ENCODE measurements at regions not wholly inside any gene's neighbourhood (a gene's known extent, or its start where the extent isn't known, plus 50 kb on each side); places are given as distances from the start of the nearest gene placed in this dataset.

DNA sequence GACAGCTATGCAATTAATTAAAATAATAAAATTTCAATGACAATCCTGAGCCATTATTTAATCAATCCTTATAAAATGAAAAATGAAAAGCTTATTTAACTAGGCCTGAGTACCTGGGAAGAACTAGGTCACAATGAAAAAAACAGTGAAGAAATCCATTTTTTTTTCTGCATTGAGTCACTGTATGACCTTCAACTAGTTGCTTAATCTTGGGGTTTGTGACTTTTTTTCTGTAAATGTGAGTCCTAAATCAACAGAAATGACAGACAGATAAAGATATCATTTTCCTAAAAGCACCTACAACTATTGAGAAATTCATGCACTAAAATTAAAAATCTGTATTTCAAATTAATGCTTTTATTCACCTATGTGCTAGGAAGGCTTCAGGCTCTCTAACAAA is 96.8 kb downstream of the TMEM26 start:
- DNase-seq (ENCODE audit: low spot score): no peak

DNA sequence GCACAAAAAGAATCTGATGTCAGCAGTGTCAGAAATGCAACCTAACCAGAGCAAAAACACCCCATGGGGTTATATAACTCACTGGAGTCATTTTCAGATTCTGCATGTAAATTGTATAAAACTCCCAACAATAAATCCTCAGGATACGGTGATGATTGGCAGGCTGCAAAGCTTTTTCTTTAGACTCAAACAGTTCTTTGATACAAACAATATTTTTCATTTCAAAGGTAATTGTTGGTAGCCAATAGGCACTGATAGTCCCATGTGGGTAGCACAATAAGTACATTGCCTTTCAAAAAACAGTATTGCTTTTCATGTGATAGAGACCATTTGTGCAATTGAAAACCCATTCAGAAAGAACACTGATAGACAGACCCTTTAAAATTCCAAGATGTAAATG is 98.0 kb downstream of the TMEM26 start:
- no peak for DNase-seq (ENCODE audit: low spot score)

DNA sequence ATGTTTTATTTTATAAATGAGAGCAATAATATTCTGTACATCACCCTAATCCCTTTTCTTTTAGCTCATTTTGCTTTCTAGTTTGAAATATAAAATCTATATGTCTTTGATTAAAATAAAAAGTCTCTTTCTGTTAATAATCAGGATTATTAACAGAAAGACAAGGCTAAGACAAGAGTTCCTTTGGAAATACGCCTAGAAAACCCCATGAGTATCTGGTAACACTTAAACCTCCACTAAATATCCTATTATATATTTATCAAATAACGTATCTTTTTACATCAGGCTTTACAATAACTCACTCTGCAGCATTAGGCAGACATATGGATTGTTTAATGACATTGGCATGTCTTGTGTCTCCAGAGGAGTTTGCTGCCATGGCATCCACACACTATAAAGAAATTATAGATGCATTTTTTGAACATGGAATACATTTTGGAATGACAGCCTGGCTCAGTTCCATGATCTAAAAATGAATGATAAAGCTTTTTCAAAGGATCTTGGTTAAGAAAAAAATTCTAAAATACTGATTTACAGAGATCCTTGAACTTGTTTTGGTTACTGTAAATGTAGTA is 98.7 kb downstream of the TMEM26 start:
- no peak for DNase-seq (ENCODE audit: low spot score)

DNA sequence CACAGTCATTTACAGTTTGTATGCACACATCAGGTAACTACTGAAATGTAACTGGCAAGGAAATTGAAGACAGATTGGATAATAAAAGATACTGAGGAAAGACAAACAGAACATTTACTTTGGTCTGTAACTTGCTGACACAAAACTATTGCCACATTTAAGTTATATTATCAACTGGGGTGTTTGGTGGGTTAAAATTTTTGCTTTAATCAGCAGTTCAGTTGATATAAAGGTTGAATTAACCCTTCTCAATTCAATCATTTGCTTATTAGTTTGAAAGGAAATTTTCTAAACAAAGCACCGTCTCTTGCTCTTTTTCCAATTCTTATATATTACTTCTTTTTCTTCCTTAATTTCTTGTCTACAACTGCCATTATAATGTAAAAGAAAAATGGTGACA is 102.4 kb downstream of the TMEM26 start:
- DNase-seq (ENCODE audit: low spot score): no peak

DNA sequence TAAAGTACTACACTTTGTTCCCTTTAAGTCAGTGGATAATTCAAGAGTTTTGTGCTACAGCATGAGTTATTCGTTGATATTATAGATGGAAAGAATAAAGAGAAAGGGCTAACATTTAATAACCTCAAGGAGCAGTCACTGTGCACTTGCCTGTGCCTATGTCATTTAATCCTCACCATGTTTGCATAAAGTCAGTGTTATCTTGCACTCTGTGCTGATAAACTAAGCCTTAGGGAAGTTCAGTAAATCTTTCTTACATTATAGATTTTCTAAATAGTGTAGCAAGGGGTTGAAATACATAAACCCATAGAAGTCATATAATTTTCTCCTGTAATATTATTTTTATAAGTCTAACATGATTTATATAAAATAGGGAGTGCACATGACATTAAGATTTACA is 103.1 kb downstream of the TMEM26 start:
- DNase-seq (ENCODE audit: low spot score): no peak

DNA sequence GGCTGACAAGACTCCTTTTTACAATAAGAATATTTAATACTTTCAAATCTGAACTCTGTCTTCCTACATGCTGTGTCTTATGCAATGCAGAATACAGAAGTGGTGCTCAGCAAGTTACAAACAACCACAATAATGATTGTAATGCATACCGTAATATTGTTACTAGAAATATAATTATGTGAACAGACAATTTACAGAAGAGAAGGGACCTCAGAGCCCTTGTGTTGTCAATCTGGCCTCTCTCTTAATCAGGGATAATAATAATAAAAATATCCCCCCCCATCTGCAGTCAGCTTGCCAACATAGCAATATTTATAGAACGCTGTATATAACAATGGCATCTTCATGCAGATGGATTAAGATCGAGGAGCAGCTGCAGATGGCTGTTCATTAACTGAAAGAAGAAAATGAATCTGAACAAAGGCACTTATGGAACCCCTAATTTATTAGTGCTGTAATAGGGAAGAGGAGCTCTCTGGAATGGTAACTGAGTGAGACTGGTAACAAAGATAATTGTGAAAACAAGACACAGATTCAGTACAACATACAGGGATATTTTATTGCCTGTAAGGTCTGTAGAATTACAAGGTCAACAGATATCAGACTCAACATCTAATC is 106.3 kb downstream of the TMEM26 start:
- no peak for DNase-seq (ENCODE audit: low spot score)

DNA sequence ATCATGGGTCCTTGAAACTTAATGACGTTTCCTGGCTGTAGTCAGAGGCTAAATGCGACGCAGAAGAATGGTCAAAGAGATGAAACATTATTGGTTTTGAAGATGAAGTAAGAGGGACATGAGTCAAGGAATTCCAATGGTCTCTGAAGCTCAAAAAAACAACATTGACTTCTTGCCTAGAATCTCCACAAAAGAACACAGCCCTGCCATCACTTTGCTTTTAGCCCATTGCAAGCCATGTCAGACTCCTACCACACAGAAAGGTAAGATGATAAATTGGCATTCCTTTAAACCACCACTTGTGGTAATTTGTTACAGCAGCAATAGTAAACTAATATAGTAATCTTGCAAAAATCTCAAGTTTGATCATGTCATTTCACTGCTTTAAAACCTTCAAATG is 109.4 kb downstream of the TMEM26 start:
- DNase-seq (ENCODE audit: low spot score): no peak

DNA sequence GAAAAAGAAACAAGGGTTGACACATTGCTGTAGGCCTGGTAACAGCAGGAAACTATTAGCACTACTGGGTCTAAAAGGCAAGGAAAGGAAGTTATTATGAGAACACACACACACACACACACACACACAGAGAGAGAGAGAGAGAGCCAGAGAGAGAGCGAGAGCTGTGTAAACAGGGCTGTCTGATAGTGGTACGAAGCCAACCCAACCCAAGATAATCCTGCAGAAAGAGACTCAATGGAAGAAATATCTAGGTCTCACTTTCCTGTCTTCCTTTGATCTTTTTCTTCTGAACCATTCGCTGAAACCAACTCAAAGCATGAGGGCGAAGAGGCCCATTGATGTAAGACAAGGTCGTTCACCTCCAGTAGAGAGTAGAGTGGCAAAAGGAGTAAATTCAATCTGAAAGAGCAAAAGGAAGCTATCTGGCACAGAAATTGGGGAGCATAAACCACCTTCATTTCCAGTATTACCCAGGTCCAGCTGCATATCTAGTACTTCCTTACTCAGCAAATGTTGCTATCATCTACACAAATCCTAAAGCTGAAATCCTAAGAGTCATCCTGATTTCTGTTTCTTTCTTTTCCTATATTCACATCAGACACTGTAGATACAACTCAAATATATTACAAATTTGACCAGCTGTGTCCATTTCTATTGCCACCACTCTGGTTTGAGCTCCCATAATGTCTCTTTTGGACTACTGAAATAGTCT is 110.2 kb downstream of the TMEM26 start:
- DNase-seq (ENCODE audit: low spot score): no peak

DNA sequence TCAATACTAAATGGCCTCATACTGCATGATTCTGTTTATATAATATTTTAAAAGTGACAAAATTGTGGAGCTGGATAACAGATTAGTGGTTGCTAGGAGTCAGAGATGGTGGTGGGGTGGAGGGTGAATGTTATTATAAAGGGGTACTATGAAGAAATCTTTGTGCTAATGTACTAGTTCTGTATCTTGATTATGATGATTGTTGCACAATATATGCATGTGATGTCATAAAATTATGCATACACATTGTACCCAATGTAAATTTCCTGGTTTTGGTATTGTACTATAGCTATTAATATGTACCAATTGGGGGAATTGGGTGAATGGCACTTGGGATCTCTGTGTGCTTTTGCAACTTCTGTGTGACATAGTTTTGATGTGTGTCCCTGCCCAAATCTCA is 112.2 kb downstream of the TMEM26 start:
- DNase-seq (ENCODE audit: low spot score): no peak

DNA sequence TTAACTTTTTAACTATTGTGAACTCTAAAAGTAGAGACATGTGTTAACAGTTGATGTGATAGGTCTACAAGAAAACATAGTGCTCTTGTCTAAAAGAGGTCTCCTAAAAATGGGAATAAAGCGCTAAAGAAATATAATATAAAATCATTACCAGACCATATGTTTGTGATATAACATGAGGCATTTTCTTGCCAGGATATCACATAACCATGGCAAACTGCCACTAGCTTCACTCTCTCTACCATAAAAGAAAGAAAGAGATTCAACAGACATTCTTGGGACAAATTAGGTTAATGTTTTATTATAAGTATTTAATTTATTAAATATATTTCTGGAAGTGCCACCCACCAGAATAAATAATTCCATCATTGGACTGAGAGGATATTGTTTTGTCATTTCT is 115.0 kb downstream of the TMEM26 start:
- DNase-seq (ENCODE audit: low spot score): no peak

DNA sequence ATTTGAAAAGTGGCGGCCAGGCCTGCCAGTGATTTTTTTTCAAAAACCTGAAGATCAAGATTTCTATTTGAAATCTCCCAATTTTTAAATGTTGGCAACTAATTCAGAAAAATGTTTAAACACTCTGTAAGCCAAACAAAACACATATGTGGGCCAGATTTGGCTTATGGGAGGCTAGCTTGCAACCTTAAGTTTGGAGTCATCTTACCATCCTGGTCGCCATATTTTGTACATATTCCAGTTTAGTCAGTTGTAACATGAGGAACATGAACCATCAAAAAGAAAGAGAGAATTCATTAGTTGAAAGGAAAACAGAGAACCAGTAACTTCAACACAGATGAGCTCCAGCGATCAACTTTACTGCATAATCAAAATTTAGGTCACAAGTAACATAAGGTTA is 115.4 kb downstream of the TMEM26 start:
- DNase-seq (ENCODE audit: low spot score): no peak

DNA sequence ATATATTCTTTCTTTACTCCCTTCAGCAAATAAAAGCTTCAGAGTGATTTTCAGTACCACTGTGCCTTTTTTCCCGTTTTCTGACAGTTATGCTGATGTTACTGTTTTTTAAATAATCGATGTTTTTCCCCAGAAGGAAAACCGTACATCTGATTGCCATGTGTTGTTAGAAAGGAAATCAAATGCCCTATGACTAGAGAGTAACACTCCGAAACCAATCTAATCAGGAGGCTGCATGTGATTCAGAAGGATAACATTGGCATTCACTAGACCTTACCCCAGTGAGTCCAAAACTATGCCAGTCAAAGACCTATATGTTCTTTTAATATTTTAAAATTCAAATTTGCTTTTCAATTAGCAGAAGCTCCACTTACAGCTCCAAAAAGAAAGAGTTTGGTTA is 116.3 kb downstream of the TMEM26 start:
- no peak for DNase-seq (ENCODE audit: low spot score)

DNA sequence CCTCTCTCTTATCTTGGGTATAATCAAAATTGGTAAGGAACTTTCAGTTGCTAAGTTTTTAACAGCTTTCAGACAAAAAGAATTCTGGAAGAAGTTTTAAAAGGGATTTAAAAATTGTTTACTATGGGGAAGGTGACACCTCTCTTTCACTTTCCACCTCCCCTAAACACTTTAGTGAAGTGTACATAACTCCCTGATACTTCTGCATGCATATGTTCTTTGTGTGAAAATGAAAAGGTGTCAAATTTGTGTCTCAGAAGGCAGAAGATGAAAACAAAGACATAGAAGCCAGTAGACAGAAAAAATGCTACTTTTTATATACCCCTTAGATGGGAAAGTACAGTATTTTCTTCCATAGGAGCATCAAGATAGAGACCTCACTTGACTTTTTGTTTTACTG is 117.8 kb downstream of the TMEM26 start:
- DNase-seq (ENCODE audit: low spot score): no peak

DNA sequence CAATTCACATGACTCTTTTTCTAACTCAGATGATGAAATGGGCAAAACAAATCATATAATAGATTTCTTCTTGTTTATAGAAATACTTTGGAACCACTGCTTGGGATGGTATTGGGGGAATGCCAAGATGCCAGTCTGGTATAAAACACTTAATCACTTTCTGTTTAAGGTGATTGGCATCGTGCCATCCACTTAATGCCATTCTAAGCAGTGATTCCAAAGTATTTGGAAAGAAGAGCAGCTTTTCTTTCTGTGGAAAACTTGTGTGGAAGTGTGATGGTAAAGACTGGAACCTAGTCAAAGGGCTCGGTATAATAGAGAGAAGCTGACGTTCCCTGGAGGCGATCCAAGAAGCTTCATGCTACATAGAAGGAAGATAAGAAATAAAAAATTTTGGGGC is 120.6 kb downstream of the TMEM26 start:
- DNase-seq (ENCODE audit: low spot score): no peak

DNA sequence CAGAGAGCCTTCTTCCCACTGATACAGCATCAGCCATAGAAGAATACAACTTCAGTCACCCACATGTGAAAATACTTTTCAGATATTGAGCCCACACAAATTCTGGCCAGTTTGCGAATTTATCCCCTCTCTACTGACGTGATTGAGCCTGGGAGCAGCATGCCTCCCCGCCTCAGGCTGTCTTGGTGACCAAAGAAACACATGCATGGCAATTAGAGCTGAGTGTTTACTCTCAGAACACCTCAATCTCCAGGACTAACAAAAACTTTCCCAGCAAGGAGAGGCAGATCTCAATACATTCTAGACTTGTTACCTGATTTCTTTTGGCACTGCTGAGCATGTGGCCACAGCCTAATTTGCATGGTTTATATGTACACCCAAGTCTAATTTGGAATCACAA is 122.5 kb downstream of the TMEM26 start:
- DNase-seq (ENCODE audit: low spot score): no peak

DNA sequence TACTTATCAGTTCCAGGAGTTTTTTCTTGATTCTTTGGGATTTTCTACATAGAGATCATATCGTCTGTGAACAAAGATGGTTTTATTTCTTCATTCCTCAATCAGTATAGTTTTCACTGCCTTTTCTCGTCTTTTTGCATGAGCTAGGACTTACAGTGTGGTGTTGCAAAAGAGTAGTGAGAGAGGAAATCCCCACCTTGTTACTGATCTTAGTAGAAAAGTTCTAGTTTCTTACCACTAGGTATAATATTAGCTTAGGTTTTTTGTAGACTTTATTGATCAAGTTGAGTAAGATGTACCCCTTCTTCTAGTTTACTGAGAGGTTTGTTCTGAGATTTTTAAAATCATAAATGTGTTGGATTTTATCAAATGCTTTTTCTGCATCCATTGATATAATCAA is 123.3 kb downstream of the TMEM26 start:
- no peak for DNase-seq (ENCODE audit: low spot score)

DNA sequence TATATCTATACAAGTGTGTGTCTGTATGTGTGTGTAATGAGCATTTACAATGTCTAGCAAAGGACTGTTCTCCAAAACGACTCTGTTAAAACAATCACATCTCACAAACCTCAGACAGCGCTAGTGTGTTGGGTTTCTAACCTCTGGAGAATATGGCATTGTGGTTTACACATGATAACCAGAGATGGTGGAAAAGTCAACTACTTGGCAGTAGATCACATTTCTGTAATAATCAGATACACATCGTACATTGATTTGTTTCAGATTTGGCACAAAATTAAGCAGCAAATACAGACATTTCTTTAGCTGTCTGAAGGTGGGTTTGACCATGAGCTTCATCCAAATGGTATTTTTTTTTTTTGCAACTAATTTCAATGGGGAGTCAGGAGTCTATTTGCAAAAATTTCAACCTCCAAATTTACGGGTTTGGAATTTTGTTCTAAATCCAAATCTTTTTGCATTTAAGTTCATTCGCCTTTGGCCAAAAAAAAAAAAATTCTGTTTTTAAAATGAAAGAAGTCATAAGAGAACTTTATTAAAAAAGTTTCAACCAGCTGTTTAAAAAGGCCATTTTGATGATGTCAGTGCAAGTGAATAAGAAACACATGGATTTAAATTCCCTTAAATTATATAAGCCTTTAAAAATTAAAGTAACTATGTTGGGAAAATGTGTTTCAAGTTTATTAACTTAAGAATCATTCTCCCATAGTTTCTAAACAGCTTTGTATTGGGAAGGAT is 127.8 kb downstream of the TMEM26 start:
- DNase-seq (ENCODE audit: low spot score): no peak

DNA sequence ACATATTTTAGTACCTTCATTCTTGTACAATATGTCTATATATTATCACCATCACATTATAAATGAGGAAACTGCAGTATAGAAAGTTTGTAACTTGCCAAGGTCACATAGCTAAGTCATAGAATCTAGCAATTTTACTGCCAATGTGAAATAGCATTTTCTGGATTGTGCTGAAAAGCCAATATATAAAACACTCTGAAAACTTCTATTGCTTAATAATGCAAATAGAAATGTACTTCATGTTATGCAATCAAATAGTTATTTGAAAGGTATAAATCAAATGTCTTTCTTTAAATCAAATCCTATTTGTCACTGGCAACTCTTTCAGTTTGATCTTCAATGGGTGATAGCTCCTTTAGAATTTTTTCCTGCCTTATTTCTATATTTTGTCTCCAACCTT is 129.5 kb downstream of the TMEM26 start:
- DNase-seq (ENCODE audit: low spot score): no peak

DNA sequence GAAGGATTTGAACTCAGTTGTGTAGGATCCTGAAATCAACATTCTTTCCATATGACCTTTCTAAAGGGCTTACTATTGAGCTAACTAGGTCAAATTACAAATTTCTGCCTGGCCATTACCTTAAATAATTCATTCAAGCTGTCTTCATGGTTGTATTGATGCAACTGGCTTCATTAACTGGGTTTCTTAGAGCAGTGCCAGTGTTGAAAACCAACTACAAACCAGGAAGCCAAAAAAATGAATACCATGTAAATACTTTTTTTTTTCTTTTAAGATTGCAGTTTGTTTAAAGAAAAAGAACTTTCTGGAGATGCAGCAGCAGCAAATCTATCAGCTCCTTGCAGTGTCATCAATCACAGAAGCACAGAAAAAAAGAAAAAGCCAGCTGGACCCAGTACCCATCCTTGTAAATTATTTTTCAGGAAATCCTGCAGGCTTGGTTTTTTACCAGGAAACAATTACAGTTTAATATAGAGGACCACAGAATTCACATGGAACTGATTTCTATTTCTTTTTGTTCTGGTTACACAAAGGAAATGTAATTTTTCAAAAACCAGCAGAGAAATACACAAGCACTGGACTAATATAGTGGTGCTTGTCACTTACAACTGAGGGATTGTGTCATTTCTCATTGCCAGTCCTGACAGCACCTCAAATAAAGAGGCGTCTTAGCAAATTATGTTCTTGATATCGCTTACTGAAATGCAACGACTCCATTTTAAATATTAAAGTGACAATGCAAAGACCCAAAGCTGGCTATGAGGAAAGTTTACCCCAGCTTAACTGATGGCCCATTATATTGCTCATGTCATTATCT is 131.9 kb downstream of the TMEM26 start:
- DNase-seq (ENCODE audit: low spot score): no peak

DNA sequence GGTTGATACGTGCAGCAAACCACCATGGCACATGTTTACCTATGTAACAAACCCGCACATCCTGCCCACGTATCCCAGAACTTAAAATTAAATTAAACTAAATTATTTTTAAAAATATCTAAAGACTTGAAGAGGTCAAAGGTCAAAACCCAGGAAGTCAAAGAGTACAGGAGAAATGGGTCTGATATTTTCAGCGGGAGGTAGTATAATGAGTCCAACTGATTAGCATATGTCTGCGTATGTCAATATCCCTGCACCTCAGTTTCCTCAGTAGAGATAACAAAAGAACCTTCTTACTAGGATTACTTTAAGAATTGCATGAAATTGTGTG is 133.0 kb downstream of the TMEM26 start:
- DNase-seq (ENCODE audit: low spot score): no peak

DNA sequence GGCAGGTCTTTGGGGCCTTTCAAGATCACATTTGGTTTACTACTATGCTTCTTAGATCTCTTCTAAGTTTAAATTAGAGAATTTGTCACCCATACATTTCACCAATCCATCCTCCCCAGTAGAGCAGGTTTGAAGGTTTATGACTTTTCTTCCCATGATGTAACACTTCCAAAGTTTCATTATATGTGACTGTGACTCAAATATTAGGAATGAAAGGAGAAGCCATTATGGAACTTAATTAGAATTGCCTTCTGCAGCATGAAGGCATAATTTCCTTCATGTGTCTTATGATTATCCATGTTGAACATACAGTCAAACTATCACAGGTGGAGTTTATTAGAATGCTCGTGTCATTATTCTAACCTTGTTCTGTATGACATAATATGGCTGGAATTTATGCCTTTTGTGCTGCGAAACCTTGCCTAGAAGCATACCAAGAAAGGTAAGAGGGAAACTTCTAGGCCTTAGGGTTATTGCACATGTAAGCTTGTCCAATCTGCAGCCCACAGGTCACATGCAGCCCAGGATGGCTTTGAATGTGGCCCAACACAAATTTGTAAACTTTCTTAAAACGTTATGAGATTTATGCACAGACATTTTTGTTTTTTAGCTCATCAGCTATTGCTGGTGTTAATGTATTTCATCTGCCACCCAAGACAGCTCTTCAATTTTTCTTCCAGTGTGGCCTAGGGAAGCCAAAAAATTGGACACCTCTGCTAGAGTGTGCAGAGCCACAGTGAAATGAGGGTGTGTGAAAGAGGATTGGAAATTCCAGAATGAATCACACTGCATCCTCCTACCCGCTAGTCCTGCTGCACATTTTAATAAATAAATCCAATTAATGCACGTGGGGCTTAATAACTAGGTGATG is 133.6 kb downstream of the TMEM26 start:
- no peak for DNase-seq (ENCODE audit: low spot score)
